ENCODE measurements at regions not wholly inside any gene's neighbourhood (a gene's known extent, or its start where the extent isn't known, plus 50 kb on each side); places are given as distances from the start of the nearest gene placed in this dataset.

- TF ChIP-seq CTCF (conservative IDR thresholded peaks at IDR 0.05; ENCODE audit: low read depth in 2 of 2) (no peak), NANOG (IDR thresholded peaks at IDR 0.05; ENCODE audit: borderline replicate concordance) (no peak), POLR2AphosphoS5 (IDR thresholded peaks at IDR 0.05; ENCODE audit: low read depth) (no peak), ZNF331 (CRISPR knock-in tag; IDR thresholded peaks at IDR 0.05; ENCODE audit: low read depth) (no peak), CREB1 (CRISPR knock-in tag; IDR thresholded peaks at IDR 0.05; ENCODE audit: low read depth) (no peak), REST (IDR thresholded peaks at IDR 0.05; ENCODE audit: unreplicated experiment) (no peak), ZNF114 (CRISPR knock-in tag; IDR thresholded peaks at IDR 0.05) (no peak), EZH2phosphoT487 (IDR thresholded peaks at IDR 0.05; ENCODE audit: unreplicated experiment) (no peak), EZH2 (IDR thresholded peaks at IDR 0.05; ENCODE audit: low read depth, unreplicated experiment) (no peak), JUNB (IDR thresholded peaks at IDR 0.05; ENCODE audit: unreplicated experiment) (no peak)
Measured at GRCh38 chr2:217365656-217366055, 505.8 kb upstream of the TNP1 start.
